ENCODE measurements at regions not wholly inside any gene's neighbourhood (a gene's known extent, or its start where the extent isn't known, plus 50 kb on each side); places are given as distances from the start of the nearest gene placed in this dataset.

DNA sequence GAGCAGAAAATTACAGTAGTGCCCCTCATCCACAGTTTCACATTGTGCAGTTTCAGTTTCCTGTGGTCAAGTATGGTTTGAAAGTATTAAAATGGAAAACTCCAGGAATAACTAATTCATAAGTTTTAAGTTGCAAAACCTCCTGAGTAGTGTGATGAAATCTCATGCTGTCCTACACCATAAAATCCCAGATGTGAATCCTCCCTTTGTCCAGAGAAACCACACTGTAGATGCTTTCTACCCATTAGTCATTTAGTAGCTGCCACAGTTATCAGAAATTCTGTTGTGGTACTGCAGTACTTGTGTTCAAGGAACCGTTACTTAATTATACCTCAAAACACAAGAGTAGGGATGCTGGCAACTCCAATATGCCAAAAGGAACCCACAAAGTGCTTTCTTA, 74.7 kb downstream of the PTCHD4 start:
- no peak overlapping the region for H3K4me3 ChIP-seq (ENCODE audit: low read length)
- TF ChIP-seq, protein P1, sequence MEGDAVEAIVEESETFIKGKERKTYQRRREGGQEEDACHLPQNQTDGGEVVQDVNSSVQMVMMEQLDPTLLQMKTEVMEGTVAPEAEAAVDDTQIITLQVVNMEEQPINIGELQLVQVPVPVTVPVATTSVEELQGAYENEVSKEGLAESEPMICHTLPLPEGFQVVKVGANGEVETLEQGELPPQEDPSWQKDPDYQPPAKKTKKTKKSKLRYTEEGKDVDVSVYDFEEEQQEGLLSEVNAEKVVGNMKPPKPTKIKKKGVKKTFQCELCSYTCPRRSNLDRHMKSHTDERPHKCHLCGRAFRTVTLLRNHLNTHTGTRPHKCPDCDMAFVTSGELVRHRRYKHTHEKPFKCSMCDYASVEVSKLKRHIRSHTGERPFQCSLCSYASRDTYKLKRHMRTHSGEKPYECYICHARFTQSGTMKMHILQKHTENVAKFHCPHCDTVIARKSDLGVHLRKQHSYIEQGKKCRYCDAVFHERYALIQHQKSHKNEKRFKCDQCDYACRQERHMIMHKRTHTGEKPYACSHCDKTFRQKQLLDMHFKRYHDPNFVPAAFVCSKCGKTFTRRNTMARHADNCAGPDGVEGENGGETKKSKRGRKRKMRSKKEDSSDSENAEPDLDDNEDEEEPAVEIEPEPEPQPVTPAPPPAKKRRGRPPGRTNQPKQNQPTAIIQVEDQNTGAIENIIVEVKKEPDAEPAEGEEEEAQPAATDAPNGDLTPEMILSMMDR (IDR thresholded peaks at IDR 0.05; ENCODE audit: low read depth, low read length), result no peak
- no peak for TF ChIP-seq EZH2phosphoT487 (IDR thresholded peaks at IDR 0.05; ENCODE audit: low read depth)
- H3K79me2 ChIP-seq (ENCODE audit: low read length), result no peaks in the 10 kb centered on the region
- H3K4me2 ChIP-seq (ENCODE audit: low read length), result no peak overlapping the region
- H3K9ac ChIP-seq (ENCODE audit: low read length), result no peak overlapping the region
- H3K27me3 ChIP-seq (ENCODE audit: low read depth, low read length), result no peaks in the 10 kb centered on the region
- H2AFZ ChIP-seq (ENCODE audit: low read depth, low read length), result no peak overlapping the region
- no peaks in the 10 kb centered on the region for H4K20me1 ChIP-seq (ENCODE audit: insufficient read depth, low read length)
- no peak overlapping the region for H3K27ac ChIP-seq (ENCODE audit: low read length)
- H3K36me3 ChIP-seq (replicated peaks; ENCODE audit: low read depth, low read length), result peaks cover 6% of the 10 kb centered on the region
- H3K4me1 ChIP-seq (ENCODE audit: low read length), result peaks cover 30% of the 10 kb centered on the region
- H3K9me3 ChIP-seq (ENCODE audit: insufficient read depth, low read length), result no peaks in the 10 kb centered on the region

DNA sequence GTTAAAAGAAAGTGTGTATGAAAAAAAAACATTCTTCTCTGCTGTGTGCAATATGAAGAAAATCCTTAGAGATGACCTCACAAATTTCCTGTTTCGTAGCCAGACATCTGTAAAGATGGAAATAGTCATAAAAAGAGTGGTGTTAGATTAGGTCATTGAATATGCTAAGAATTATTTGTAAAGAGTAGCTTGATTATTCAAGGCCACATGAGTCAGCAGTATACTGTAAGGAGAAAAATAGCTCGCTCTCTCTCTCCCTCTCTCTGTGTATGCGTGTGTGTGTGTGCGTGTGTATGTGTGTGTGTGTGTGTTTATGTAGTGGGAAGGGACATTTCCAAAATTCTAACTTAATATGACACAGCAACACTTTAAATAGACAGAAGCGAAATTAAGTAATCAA, 78.8 kb downstream of the PTCHD4 start:
- Histone ChIP-seq H3K4me3 (ENCODE audit: low read length) (no peak overlapping the region), H2AFZ (ENCODE audit: low read depth, low read length) (no peak overlapping the region), H3K9me3 (ENCODE audit: insufficient read depth, low read length) (no peaks in the 10 kb centered on the region), H3K36me3 (replicated peaks; ENCODE audit: low read depth, low read length) (peaks cover 6% of the 10 kb centered on the region), H3K4me1 (ENCODE audit: low read length) (peaks cover 22% of the 10 kb centered on the region), H3K9ac (ENCODE audit: low read length) (no peak overlapping the region), H3K79me2 (ENCODE audit: low read length) (no peaks in the 10 kb centered on the region), H3K4me2 (ENCODE audit: low read length) (no peak overlapping the region), H3K27ac (ENCODE audit: low read length) (no peak overlapping the region), H4K20me1 (ENCODE audit: insufficient read depth, low read length) (no peaks in the 10 kb centered on the region), H3K27me3 (ENCODE audit: low read depth, low read length) (no peaks in the 10 kb centered on the region)
- TF ChIP-seq, protein P1 (IDR thresholded peaks at IDR 0.05; ENCODE audit: low read depth, low read length), result no peak
- TF ChIP-seq EZH2phosphoT487 (IDR thresholded peaks at IDR 0.05; ENCODE audit: low read depth), result no peak

DNA sequence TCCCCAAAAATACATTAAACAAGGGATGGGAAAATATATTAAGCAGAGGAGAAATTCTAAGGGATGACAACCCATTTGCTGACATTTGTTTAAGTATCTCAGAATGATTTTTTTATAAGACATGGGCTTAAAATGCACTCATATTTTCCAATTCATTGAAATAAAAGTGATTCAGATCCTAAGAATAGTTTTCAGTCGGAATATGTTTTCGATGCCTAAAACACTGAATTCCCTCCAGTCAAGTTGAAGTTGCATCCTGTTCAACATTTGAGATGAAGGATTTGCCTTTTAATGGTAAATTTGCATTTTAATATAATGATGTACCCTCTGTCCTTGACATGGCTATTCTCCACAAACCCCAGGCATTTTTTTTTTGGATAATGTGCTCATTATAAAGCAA, 79.3 kb downstream of the PTCHD4 start:
- no peak overlapping the region for H3K4me3 ChIP-seq (ENCODE audit: low read length)
- H3K9ac ChIP-seq (ENCODE audit: low read length), result no peak overlapping the region
- H3K27ac ChIP-seq (ENCODE audit: low read length), result no peak overlapping the region
- no peak overlapping the region for H2AFZ ChIP-seq (ENCODE audit: low read depth, low read length)
- peaks cover 6% of the 10 kb centered on the region for H3K36me3 ChIP-seq (replicated peaks; ENCODE audit: low read depth, low read length)
- H4K20me1 ChIP-seq (ENCODE audit: insufficient read depth, low read length), result no peaks in the 10 kb centered on the region
- peaks cover 18% of the 10 kb centered on the region for H3K4me1 ChIP-seq (ENCODE audit: low read length)
- H3K4me2 ChIP-seq (ENCODE audit: low read length), result no peak overlapping the region
- no peaks in the 10 kb centered on the region for H3K27me3 ChIP-seq (ENCODE audit: low read depth, low read length)
- H3K79me2 ChIP-seq (ENCODE audit: low read length), result no peaks in the 10 kb centered on the region
- TF ChIP-seq, protein P1 (IDR thresholded peaks at IDR 0.05; ENCODE audit: low read depth, low read length), result no peak
- no peak for TF ChIP-seq EZH2phosphoT487 (IDR thresholded peaks at IDR 0.05; ENCODE audit: low read depth)
- no peaks in the 10 kb centered on the region for H3K9me3 ChIP-seq (ENCODE audit: insufficient read depth, low read length)

DNA sequence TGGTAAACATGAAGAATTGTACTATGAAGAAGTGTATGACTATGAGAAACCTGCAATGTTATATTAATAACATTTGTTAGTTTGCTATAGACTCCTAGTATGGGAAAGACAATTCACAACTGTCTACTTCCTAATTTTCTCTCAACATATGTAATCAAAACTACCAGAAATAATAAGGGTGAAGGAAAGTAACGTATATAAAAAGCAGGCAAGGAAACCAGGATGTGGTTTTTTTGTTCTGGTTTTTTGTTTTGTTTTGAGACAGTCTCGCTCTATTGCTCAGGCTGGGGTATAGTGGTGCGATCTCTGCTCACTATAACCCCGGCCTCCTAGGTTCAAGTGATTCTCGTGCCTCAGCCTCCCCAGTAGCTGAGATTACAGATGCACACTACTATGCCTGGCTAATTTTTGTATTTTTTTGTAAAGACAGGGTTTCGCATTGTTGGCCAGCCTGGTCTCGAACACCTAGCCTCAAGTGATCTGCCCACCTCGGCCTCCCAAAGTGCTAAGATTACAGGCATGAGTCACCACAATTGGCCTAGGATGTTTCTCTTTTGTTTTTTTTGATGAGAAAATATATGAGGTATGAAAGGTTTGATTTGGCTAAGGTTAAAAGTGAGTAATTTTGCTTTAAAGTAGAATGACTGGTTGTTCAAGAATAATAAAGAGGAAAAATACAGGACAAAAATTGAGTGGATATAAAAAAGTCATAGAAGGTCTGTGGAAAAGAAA, 83.1 kb downstream of the PTCHD4 start:
- peaks cover 7% of the 10 kb centered on the region for H3K4me1 ChIP-seq (ENCODE audit: low read length)
- H2AFZ ChIP-seq (ENCODE audit: low read depth, low read length), result no peak overlapping the region
- H3K27ac ChIP-seq (ENCODE audit: low read length), result no peak overlapping the region
- no peak for TF ChIP-seq EZH2phosphoT487 (IDR thresholded peaks at IDR 0.05; ENCODE audit: low read depth)
- TF ChIP-seq, protein P1 (IDR thresholded peaks at IDR 0.05; ENCODE audit: low read depth, low read length), result no peak
- H3K79me2 ChIP-seq (ENCODE audit: low read length), result no peaks in the 10 kb centered on the region
- no peaks in the 10 kb centered on the region for H3K27me3 ChIP-seq (ENCODE audit: low read depth, low read length)
- no peaks in the 10 kb centered on the region for H3K36me3 ChIP-seq (replicated peaks; ENCODE audit: low read depth, low read length)
- no peaks in the 10 kb centered on the region for H3K9me3 ChIP-seq (ENCODE audit: insufficient read depth, low read length)
- no peak overlapping the region for H3K4me2 ChIP-seq (ENCODE audit: low read length)
- no peaks in the 10 kb centered on the region for H4K20me1 ChIP-seq (ENCODE audit: insufficient read depth, low read length)
- no peak overlapping the region for H3K4me3 ChIP-seq (ENCODE audit: low read length)
- H3K9ac ChIP-seq (ENCODE audit: low read length), result no peak overlapping the region

Measured in OCI-LY3 (cell line).